SU-DHL-6 (cell line): ENCODE measurements at regions not wholly inside any gene's neighbourhood (a gene's known extent, or its start where the extent isn't known, plus 50 kb on each side); places are given as distances from the start of the nearest gene placed in this dataset.
"Not testable (repeated sequence)": the region's sequence is repeated elsewhere in the genome, so short reads cannot be mapped to it uniquely, and the experiment has no call there.

ENCODE experiments used
- H2AFZ ChIP-seq: fragments of 200-600 bp; sonication (generic); 2 replicates; pipeline ENCODE4 v1.6.1; 2014; ENCODE audit warnings: low read depth, mild to moderate bottlenecking, moderate library complexity, mixed read lengths, antibody characterized with exemption, low read length; ENCODE audit not compliant: severe bottlenecking
- H3F3A ChIP-seq: fragments of 200-600 bp; shearing (Covaris generic); 2 replicates; pipeline ENCODE4 v1.6.0; 2016; ENCODE audit warnings: antibody characterized with exemption, mild to moderate bottlenecking; ENCODE audit not compliant: insufficient read depth
- H3K27ac ChIP-seq: fragments of 200-600 bp; sonication (generic); 2 replicates; pipeline ENCODE4 v1.5.1; 2016; ENCODE audit warnings: low read depth, mild to moderate bottlenecking, low read length, moderate library complexity, mixed read lengths
- H3K27me3 ChIP-seq: fragments of 200-600 bp; sonication (generic), shearing (Covaris generic); 2 replicates; pipeline ENCODE4 v1.6.0; 2014; ENCODE audit warnings: mild to moderate bottlenecking, low read length
- H3K36me3 ChIP-seq: fragments of 200-600 bp; sonication (generic); 2 replicates; pipeline ENCODE4 v1.6.1; 2014; ENCODE audit warnings: mild to moderate bottlenecking, low read length, mixed read lengths
- H3K4me2 ChIP-seq: fragments of 300-600, 200-600 bp; shearing (Covaris generic), sonication (generic); 2 replicates; pipeline ENCODE4 v1.6.0; 2014; ENCODE audit warnings: low read length, low read depth, mild to moderate bottlenecking; ENCODE audit not compliant: poor library complexity, severe bottlenecking
- H3K4me3 ChIP-seq: fragments of 200-600 bp; sonication (generic); 2 replicates; pipeline ENCODE4 v1.5.1; 2014; ENCODE audit warnings: antibody characterized with exemption, low read length, mild to moderate bottlenecking, mixed read lengths; ENCODE audit not compliant: insufficient read depth, poor library complexity, severe bottlenecking
- H3K79me2 ChIP-seq: fragments of 200-600 bp; sonication (generic); 2 replicates; pipeline ENCODE4 v1.6.1; 2014; ENCODE audit warnings: mild to moderate bottlenecking, low read length, moderate library complexity; ENCODE audit not compliant: insufficient read depth
- H3K9ac ChIP-seq: fragments of 200-600 bp; sonication (generic); 2 replicates; pipeline ENCODE4 v1.7.0; 2014; ENCODE audit warnings: mild to moderate bottlenecking, low read length
- H3K9me2 ChIP-seq: fragments of 200-600 bp; sonication (generic); replicated peaks from 2 replicates; pipeline ENCODE4 v1.6.1; 2014; ENCODE audit warnings: low read length; ENCODE audit not compliant: insufficient read depth
- H3K9me3 ChIP-seq: fragments of 200-600 bp; sonication (generic); 2 replicates; pipeline ENCODE4 v1.6.1; 2014; ENCODE audit warnings: low read length, mixed read lengths; ENCODE audit not compliant: insufficient read depth
- H4K20me1 ChIP-seq: fragments of 200-600 bp; sonication (generic); 2 replicates; pipeline ENCODE4 v1.6.1; 2014; ENCODE audit warnings: low read depth, mild to moderate bottlenecking, antibody characterized with exemption, low read length, moderate library complexity, mixed read lengths
- CTCF ChIP-seq: fragments of 200-600 bp; sonication (generic); IDR thresholded peaks from one replicate; pipeline ENCODE4 v1.5.1; 2017; ENCODE audit warnings: antibody characterized with exemption, mild to moderate bottlenecking, low read length, moderate library complexity; ENCODE audit not compliant: insufficient read depth, poor library complexity, severe bottlenecking
- EZH2phosphoT487 ChIP-seq: fragments of 200-600 bp; sonication (generic), shearing (Covaris generic); conservative IDR thresholded peaks from 2 replicates; pipeline ENCODE4 v1.6.1; 2018; ENCODE audit warnings: mild to moderate bottlenecking, antibody characterized with exemption, low read length, moderate library complexity, mixed read lengths

- no peaks in the 10 kb centered on the region for H3F3A ChIP-seq
- no peaks in the 10 kb centered on the region for H3K9me2 ChIP-seq
- TF ChIP-seq EZH2phosphoT487 (no peak), CTCF (peak; percentile 41)
- no peaks in the 10 kb centered on the region for H4K20me1 ChIP-seq
- no peaks in the 10 kb centered on the region for H3K36me3 ChIP-seq
- H3K79me2 ChIP-seq, result no peaks in the 10 kb centered on the region
- H3K9ac ChIP-seq, result no peak overlapping the region
- no peaks in the 10 kb centered on the region for H3K27me3 ChIP-seq
- no peak overlapping the region for H2AFZ ChIP-seq
- no peaks in the 10 kb centered on the region for H3K9me3 ChIP-seq
- H3K4me3 ChIP-seq, result no peak overlapping the region
- no peak overlapping the region for H3K4me2 ChIP-seq
- H3K27ac ChIP-seq, result no peak overlapping the region
Observed at GRCh38 chr13:82480415-82480814, 1401.9 kb downstream of the SLITRK1 start.

- no peak overlapping the region for H3K9ac ChIP-seq
- H3K79me2 ChIP-seq, result no peaks in the 10 kb centered on the region
- H3K9me3 ChIP-seq, result no peaks in the 10 kb centered on the region
- H3K4me3 ChIP-seq, result no peak overlapping the region
- no peak overlapping the region for H3K27ac ChIP-seq
- no peaks in the 10 kb centered on the region for H3K9me2 ChIP-seq
- TF ChIP-seq EZH2phosphoT487, result no peak
- no peak for TF ChIP-seq CTCF
- H3F3A ChIP-seq, result no peaks in the 10 kb centered on the region
- H3K36me3 ChIP-seq, result no peaks in the 10 kb centered on the region
- no peak overlapping the region for H3K4me2 ChIP-seq
- no peaks in the 10 kb centered on the region for H3K27me3 ChIP-seq
- H2AFZ ChIP-seq, result no peak overlapping the region
- H4K20me1 ChIP-seq, result no peaks in the 10 kb centered on the region
Observed at GRCh38 chr13:82477436-82477835, 1404.8 kb downstream of the SLITRK1 start.

- no peaks in the 10 kb centered on the region for H4K20me1 ChIP-seq
- H3K36me3 ChIP-seq, result no peaks in the 10 kb centered on the region
- TF ChIP-seq EZH2phosphoT487 (no peak), CTCF (no peak)
- no peak overlapping the region for H3K4me3 ChIP-seq
- no peaks in the 10 kb centered on the region for H3K27me3 ChIP-seq
- H3K9ac ChIP-seq, result no peak overlapping the region
- no peaks in the 10 kb centered on the region for H3K9me2 ChIP-seq
- no peak overlapping the region for H3K4me2 ChIP-seq
- no peaks in the 10 kb centered on the region for H3K9me3 ChIP-seq
- no peaks in the 10 kb centered on the region for H3F3A ChIP-seq
- H2AFZ ChIP-seq, result no peak overlapping the region
- H3K27ac ChIP-seq, result no peak overlapping the region
- no peaks in the 10 kb centered on the region for H3K79me2 ChIP-seq
Observed at GRCh38 chr13:82467626-82468025, 1414.6 kb downstream of the SLITRK1 start.

GRCh38 chr13:82459575-82459974 is 1422.7 kb downstream of the SLITRK1 start:
- not testable (repeated sequence) for H3K4me3 ChIP-seq, H3K79me2 ChIP-seq, H3F3A ChIP-seq, H3K9me3 ChIP-seq, H2AFZ ChIP-seq, H3K4me2 ChIP-seq, H3K27me3 ChIP-seq, H3K9ac ChIP-seq, H3K36me3 ChIP-seq, H3K27ac ChIP-seq, H4K20me1 ChIP-seq, H3K9me2 ChIP-seq
